HG02588 (cell line): ENCODE measurements at regions not wholly inside any gene's neighbourhood (a gene's known extent, or its start where the extent isn't known, plus 50 kb on each side); places are given as distances from the start of the nearest gene placed in this dataset.

Experiments
- ATAC-seq: cut with Tn5 transposase; IDR thresholded peaks from one replicate; pipeline ENCODE4 v1.9.1; 2021; ENCODE audit warnings: mild to moderate bottlenecking, moderate library complexity; ENCODE audit not compliant: unreplicated experiment

- no peak for ATAC-seq
These were observed 241.0 kb downstream of the DLL1 start for GRCh38 chr6:170049641-170050561.

GRCh38 chr6:170048615-170049256 is 242.1 kb downstream of the DLL1 start:
- no peak for ATAC-seq

- no peak for ATAC-seq
These were observed 243.1 kb downstream of the DLL1 start for GRCh38 chr6:170047823-170048222.

- ATAC-seq, result no peak
These were observed 243.9 kb downstream of the DLL1 start for GRCh38 chr6:170046791-170047626.

GRCh38 chr6:170045981-170046667 is 244.8 kb downstream of the DLL1 start:
- ATAC-seq, result no peak

- no peak for ATAC-seq
These were observed 245.3 kb downstream of the DLL1 start for GRCh38 chr6:170045563-170045960.

GRCh38 chr6:170044836-170045562 is 245.9 kb downstream of the DLL1 start:
- ATAC-seq, result no peak

- no peak for ATAC-seq
These were observed 246.7 kb downstream of the DLL1 start for GRCh38 chr6:170043881-170044790.

- no peak for ATAC-seq
These were observed 247.6 kb downstream of the DLL1 start for GRCh38 chr6:170043150-170043819.

- ATAC-seq, result no peak
These were observed 248.2 kb downstream of the DLL1 start for GRCh38 chr6:170042596-170043118.

- ATAC-seq, result no peak
These were observed 248.8 kb downstream of the DLL1 start for GRCh38 chr6:170042123-170042522.

GRCh38 chr6:170041526-170041925 is 249.4 kb downstream of the DLL1 start:
- ATAC-seq, result no peak

GRCh38 chr6:170040906-170041305 is 250.0 kb downstream of the DLL1 start:
- ATAC-seq, result no peak

GRCh38 chr6:170040115-170040500 is 250.8 kb downstream of the DLL1 start:
- no peak for ATAC-seq

GRCh38 chr6:170039156-170040114 is 251.4 kb downstream of the DLL1 start:
- ATAC-seq, result no peak

- ATAC-seq, result no peak
These were observed 252.2 kb downstream of the DLL1 start for GRCh38 chr6:170038708-170039107.

- no peak for ATAC-seq
These were observed 252.6 kb downstream of the DLL1 start for GRCh38 chr6:170038251-170038650.
